ENCODE measurements at regions not wholly inside any gene's neighbourhood (a gene's known extent, or its start where the extent isn't known, plus 50 kb on each side); places are given as distances from the start of the nearest gene placed in this dataset.
"Not testable (repeated sequence)": the region's sequence is repeated elsewhere in the genome, so short reads cannot be mapped to it uniquely, and the experiment has no call there.

DNA sequence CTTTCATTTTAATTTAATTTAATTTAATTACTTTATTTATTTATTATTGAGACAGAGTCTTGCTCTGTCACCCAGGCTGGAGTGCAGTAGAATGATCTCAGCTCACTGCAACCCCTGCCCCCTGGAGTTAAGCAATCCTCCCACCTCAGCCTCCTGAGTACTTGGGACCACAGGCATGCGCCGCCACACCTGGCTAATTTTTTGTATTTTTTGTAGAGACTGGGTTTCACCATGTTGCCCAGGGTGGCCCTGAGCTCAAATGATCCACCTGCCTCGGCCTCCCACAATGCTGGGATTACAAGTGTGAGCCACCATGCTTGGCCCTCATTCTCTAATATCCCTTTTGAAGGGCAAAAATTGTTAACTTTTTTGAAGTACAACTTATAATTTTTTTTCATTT is 92.9 kb downstream of the XRCC2 start:
- no peak for DNase-seq (ENCODE audit: extremely low read depth, insufficient read length)
- Histone ChIP-seq H3K27me3 (replicated peaks; ENCODE audit: control insufficient read depth, insufficient read depth, low read length) (no peaks in the 10 kb centered on the region), H3K36me3 (ENCODE audit: control insufficient read depth, insufficient read depth, low read length) (no peaks in the 10 kb centered on the region), H3K4me3 (replicated peaks; ENCODE audit: low read depth, low read length) (no peak overlapping the region)
- no peak for TF ChIP-seq CTCF (IDR thresholded peaks at IDR 0.05; ENCODE audit: insufficient read depth, low read length, poor library complexity, severe bottlenecking)

DNA sequence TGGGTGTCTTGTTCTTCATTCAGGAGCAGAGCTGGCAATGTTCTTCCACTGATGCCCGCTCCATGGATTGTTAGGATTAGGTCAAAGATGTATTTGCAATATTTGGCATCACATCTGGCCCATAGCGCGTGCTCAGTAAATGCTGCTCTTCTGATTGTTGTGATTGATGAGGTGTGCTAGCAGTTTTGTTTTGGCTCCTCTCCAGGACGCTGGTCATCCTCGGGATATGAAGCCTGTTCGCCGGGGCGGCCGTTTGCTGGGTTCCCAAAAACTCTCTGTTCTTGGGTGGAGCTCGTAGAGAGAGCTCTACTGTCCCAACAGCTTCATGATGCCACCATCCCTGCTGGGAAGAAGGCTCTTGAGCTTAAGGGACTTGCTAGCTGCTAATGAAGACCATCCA is 96.9 kb downstream of the XRCC2 start:
- no peaks in the 10 kb centered on the region for H3K27me3 ChIP-seq (replicated peaks; ENCODE audit: control insufficient read depth, insufficient read depth, low read length)
- DNase-seq (ENCODE audit: extremely low read depth, insufficient read length): no peak
- TF ChIP-seq CTCF (IDR thresholded peaks at IDR 0.05; ENCODE audit: insufficient read depth, low read length, poor library complexity, severe bottlenecking): no peak
- H3K4me3 ChIP-seq (replicated peaks; ENCODE audit: low read depth, low read length): no peak overlapping the region
- H3K36me3 ChIP-seq (ENCODE audit: control insufficient read depth, insufficient read depth, low read length): no peaks in the 10 kb centered on the region

DNA sequence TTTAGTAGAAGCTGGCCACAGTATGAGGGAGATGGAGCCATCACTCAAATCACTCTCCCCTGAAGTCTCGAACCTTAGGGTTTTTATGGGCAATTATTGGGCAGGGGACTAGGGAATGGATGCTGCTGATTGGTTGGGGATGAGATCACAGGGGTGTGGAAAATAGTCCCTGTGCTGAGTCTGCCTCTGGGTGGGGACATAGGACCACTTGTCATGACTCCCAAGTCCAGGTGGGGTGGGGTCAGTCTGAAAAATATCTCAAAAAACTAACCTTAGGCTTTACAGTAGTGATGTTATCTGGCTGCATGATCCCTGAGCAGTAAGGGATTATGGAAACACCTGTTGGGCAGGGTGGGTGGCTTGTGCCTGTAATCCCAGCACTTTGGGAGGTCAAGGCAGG is 98.6 kb downstream of the XRCC2 start:
- TF ChIP-seq CTCF (IDR thresholded peaks at IDR 0.05; ENCODE audit: insufficient read depth, low read length, poor library complexity, severe bottlenecking): no peak
- no peaks in the 10 kb centered on the region for H3K36me3 ChIP-seq (ENCODE audit: control insufficient read depth, insufficient read depth, low read length)
- DNase-seq (ENCODE audit: extremely low read depth, insufficient read length): no peak
- H3K27me3 ChIP-seq (replicated peaks; ENCODE audit: control insufficient read depth, insufficient read depth, low read length): no peaks in the 10 kb centered on the region
- no peak overlapping the region for H3K4me3 ChIP-seq (replicated peaks; ENCODE audit: low read depth, low read length)

DNA sequence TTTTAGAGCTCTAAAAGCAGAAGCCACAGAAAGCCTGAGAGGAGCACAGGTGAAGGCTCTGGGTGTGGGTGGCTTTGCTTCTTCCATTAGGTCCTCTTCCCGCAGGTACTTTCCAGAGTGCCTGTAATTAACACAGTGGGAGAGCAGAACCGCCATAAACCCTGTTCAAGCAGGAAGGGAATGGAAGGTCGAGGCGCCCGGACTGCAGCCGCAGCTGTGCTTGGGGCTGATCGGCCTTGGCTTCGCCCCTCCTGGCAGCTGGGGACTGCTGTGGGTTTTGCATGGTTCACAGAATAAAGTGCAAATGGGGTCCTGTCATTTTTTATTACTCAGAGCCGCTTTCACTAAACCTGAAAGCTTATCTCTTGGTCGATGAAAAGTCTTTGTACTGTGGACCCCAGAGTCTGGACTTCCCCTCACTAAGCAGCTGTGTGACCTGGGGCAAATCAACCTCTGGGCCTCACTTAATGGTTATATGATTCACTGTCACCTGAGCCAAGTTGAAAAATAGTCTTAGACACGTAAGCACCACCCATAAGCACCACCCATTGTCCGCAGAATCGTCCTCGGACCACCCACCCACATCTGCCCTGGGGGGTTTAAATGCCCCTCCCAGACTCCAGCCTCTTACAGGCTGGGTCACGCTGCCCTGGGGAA is 100.9 kb downstream of the XRCC2 start:
- peak overlapping the region; percentile 15 for H3K4me3 ChIP-seq (replicated peaks; ENCODE audit: low read depth, low read length)
- H3K36me3 ChIP-seq (ENCODE audit: control insufficient read depth, insufficient read depth, low read length): no peaks in the 10 kb centered on the region
- DNase-seq (ENCODE audit: extremely low read depth, insufficient read length): peak; percentile 60
- TF ChIP-seq CTCF (IDR thresholded peaks at IDR 0.05; ENCODE audit: insufficient read depth, low read length, poor library complexity, severe bottlenecking): no peak
- H3K27me3 ChIP-seq (replicated peaks; ENCODE audit: control insufficient read depth, insufficient read depth, low read length): no peaks in the 10 kb centered on the region

DNA sequence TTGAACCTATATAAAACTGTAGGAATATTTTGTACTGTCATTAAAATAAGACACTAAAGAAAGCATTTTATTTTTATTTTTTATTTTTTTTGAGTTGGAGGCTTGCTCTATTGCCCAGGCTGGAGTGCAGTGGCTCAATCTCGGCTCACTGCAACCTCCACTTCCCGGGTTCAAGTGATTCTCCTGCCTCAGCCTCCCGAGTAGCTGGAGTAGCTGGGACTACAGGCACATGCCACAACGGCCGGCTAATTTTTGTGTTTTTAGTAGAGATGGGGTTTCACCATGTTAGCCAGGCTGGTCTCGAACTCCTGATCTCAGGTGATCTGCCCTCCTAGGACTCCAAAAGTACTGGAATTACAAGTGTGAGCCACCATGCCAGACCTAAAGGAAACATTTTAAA is 102.8 kb downstream of the XRCC2 start:
- H3K36me3 ChIP-seq (ENCODE audit: control insufficient read depth, insufficient read depth, low read length); H3K27me3 ChIP-seq (replicated peaks; ENCODE audit: control insufficient read depth, insufficient read depth, low read length): not testable (repeated sequence)

DNA sequence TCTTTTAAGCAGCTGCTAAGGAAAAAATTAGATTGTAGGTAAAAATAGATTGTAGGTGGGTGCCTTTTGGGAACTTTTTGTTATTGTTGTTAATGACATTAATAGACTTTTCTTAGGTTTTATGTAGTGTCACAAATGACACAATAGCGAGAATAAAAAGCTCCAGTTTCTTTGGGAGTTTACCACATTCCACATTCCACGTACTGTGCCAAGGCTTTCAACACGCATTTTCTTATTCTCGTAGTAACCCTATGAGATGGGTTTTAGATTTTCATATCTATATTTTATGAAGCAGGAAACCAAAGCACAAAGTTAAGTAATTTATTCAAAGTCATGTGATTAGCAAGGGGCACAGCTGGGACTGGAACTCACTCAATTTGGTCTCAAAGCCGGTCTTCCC is 103.8 kb downstream of the XRCC2 start:
- Histone ChIP-seq H3K4me3 (replicated peaks; ENCODE audit: low read depth, low read length) (no peak overlapping the region), H3K36me3 (ENCODE audit: control insufficient read depth, insufficient read depth, low read length) (no peaks in the 10 kb centered on the region), H3K27me3 (replicated peaks; ENCODE audit: control insufficient read depth, insufficient read depth, low read length) (no peaks in the 10 kb centered on the region)
- no peak for TF ChIP-seq CTCF (IDR thresholded peaks at IDR 0.05; ENCODE audit: insufficient read depth, low read length, poor library complexity, severe bottlenecking)
- no peak for DNase-seq (ENCODE audit: extremely low read depth, insufficient read length)

More for the DNA sequence above, 102.8 kb downstream of the XRCC2 start:
- H3K4me3 ChIP-seq (replicated peaks; ENCODE audit: low read depth, low read length); DNase-seq (ENCODE audit: extremely low read depth, insufficient read length): not testable (repeated sequence)
